Skeletal muscle satellite cell (primary cell): ENCODE measurements at regions not wholly inside any gene's neighbourhood (a gene's known extent, or its start where the extent isn't known, plus 50 kb on each side); places are given as distances from the start of the nearest gene placed in this dataset.

Experiments
- H3K27me3 ChIP-seq: 2 replicates; pipeline ENCODE4 v1.7.0; 2013; ENCODE audit warnings: low read length; ENCODE audit not compliant: control insufficient read depth, insufficient read depth
- H3K36me3 ChIP-seq: 2 replicates; pipeline ENCODE4 v1.7.0; 2013; ENCODE audit warnings: mild to moderate bottlenecking, control low read depth, low read length; ENCODE audit not compliant: insufficient read depth
- H3K4me1 ChIP-seq: 2 replicates; pipeline ENCODE4 v1.7.0; 2013; ENCODE audit warnings: low read length; ENCODE audit not compliant: control insufficient read depth, insufficient read depth
- H3K4me2 ChIP-seq: 2 replicates; pipeline ENCODE4 v1.7.0; 2013; ENCODE audit warnings: mild to moderate bottlenecking, low read length
- H3K4me3 ChIP-seq: 2 replicates; pipeline ENCODE4 v1.7.0; 2013; ENCODE audit warnings: low read length
- H3K9ac ChIP-seq: 2 replicates; pipeline ENCODE4 v1.7.0; 2013; ENCODE audit warnings: mild to moderate bottlenecking, low read depth, low read length, moderate library complexity
- H3K9me3 ChIP-seq: replicated peaks from 2 replicates; pipeline ENCODE4 v1.7.0; 2013; ENCODE audit warnings: mild to moderate bottlenecking, control low read depth, low read length

GRCh38 chr2:142189501-142189900 lies 58.7 kb upstream of the LRP1B start:
- Histone ChIP-seq H3K4me2 (no peak overlapping the region), H3K4me1 (peaks cover 22% of the 10 kb centered on the region), H3K36me3 (no peaks in the 10 kb centered on the region), H3K9ac (no peak overlapping the region), H3K4me3 (no peak overlapping the region), H3K9me3 (no peaks in the 10 kb centered on the region), H3K27me3 (no peaks in the 10 kb centered on the region)

GRCh38 chr2:142188562-142188961 lies 57.7 kb upstream of the LRP1B start:
- Histone ChIP-seq H3K4me2 (no peak overlapping the region), H3K4me1 (peaks cover 22% of the 10 kb centered on the region), H3K27me3 (no peaks in the 10 kb centered on the region), H3K9me3 (no peaks in the 10 kb centered on the region), H3K36me3 (no peaks in the 10 kb centered on the region), H3K4me3 (no peak overlapping the region), H3K9ac (no peak overlapping the region)

GRCh38 chr2:142180820-142181533 lies 50.2 kb upstream of the LRP1B start:
- no peaks in the 10 kb centered on the region for H3K9me3 ChIP-seq
- no peak overlapping the region for H3K9ac ChIP-seq
- H3K4me3 ChIP-seq = no peak overlapping the region
- H3K27me3 ChIP-seq = no peaks in the 10 kb centered on the region
- H3K4me2 ChIP-seq = no peak overlapping the region
- H3K36me3 ChIP-seq = no peaks in the 10 kb centered on the region
- peaks cover 8% of the 10 kb centered on the region for H3K4me1 ChIP-seq
